ENCODE measurements at regions not wholly inside any gene's neighbourhood (a gene's known extent, or its start where the extent isn't known, plus 50 kb on each side); places are given as distances from the start of the nearest gene placed in this dataset.

- TF ChIP-seq ZBTB4 (CRISPR knock-in tag; IDR thresholded peaks at IDR 0.05) (no peak), MAX (IDR thresholded peaks at IDR 0.05; ENCODE audit: low read depth, low read length) (no peak), NR2F1 (conservative IDR thresholded peaks at IDR 0.05) (0 out of 2 replicates have a peak, but pooled peaks have one; percentile 46), IRF3 (IDR thresholded peaks at IDR 0.05) (no peak), ZNF384 (IDR thresholded peaks at IDR 0.05; ENCODE audit: borderline replicate concordance, low read depth, low read length) (no peak), ZBTB11 (CRISPR knock-in tag; IDR thresholded peaks at IDR 0.05) (no peak), ATF3 (IDR thresholded peaks at IDR 0.05; ENCODE audit: borderline replicate concordance, extremely low read depth, low read depth, low read length) (no peak), BCL3 (IDR thresholded peaks at IDR 0.05; ENCODE audit: borderline replicate concordance, insufficient read depth, low read depth, low read length, poor library complexity, severe bottlenecking) (no peak), MYB (IDR thresholded peaks at IDR 0.05; ENCODE audit: borderline replicate concordance, low read depth, low read length) (no peak), SIN3A (IDR thresholded peaks at IDR 0.05; ENCODE audit: low read depth, low read length) (no peak), ELK1 (IDR thresholded peaks at IDR 0.05; ENCODE audit: low read depth, low read length) (no peak), POLR2AphosphoS2 (IDR thresholded peaks at IDR 0.05; ENCODE audit: low read depth, low read length) (no peak), PAX5 (IDR thresholded peaks at IDR 0.05; ENCODE audit: borderline replicate concordance, low read depth, low read length) (no peak)
These were observed 345.0 kb downstream of the PREX1 start (continued) for GRCh38 chr20:48482790-48483189.
